MM.1S (cell line): ENCODE measurements at regions not wholly inside any gene's neighbourhood (a gene's known extent, or its start where the extent isn't known, plus 50 kb on each side); places are given as distances from the start of the nearest gene placed in this dataset.

ENCODE experiments used
- EZH2 ChIP-seq: fragments of 300-600 bp; sonication (generic); optimal IDR thresholded peaks from 2 replicates; pipeline ENCODE3; 2017; ENCODE audit warnings: low read depth, mild to moderate bottlenecking, antibody characterized with exemption, low read length, mixed read lengths
- TF ChIP-seq, protein P1 (sequence below): fragments of 300-600 bp; sonication (generic); IDR thresholded peaks from 2 replicates; pipeline ENCODE4 v1.5.1; 2016; ENCODE audit warnings: antibody characterized with exemption, low read length, mixed read lengths

DNA sequence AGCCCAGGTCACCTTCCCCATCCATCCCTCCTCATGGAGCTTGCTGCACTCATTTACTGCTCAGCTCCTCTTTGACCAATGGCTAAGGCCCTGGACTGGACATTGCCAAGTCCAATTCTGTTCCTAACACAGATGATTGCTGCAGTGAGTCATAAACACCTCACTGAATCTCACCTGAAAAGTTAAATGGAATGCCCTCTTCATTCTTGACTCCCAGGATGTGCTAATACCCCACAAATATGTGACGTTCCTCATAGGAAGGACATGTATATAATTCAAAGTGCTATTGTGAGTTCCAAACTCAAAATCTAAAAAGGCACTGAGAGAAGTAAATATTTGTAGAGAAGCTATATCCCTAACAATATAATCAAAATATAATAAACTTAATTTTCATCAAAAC is 73.5 kb upstream of the DLX6 start:
- TF ChIP-seq, protein P1, sequence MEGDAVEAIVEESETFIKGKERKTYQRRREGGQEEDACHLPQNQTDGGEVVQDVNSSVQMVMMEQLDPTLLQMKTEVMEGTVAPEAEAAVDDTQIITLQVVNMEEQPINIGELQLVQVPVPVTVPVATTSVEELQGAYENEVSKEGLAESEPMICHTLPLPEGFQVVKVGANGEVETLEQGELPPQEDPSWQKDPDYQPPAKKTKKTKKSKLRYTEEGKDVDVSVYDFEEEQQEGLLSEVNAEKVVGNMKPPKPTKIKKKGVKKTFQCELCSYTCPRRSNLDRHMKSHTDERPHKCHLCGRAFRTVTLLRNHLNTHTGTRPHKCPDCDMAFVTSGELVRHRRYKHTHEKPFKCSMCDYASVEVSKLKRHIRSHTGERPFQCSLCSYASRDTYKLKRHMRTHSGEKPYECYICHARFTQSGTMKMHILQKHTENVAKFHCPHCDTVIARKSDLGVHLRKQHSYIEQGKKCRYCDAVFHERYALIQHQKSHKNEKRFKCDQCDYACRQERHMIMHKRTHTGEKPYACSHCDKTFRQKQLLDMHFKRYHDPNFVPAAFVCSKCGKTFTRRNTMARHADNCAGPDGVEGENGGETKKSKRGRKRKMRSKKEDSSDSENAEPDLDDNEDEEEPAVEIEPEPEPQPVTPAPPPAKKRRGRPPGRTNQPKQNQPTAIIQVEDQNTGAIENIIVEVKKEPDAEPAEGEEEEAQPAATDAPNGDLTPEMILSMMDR = no peak
- no peak for TF ChIP-seq EZH2
